ENCODE measurements at regions not wholly inside any gene's neighbourhood (a gene's known extent, or its start where the extent isn't known, plus 50 kb on each side); places are given as distances from the start of the nearest gene placed in this dataset.

DNA sequence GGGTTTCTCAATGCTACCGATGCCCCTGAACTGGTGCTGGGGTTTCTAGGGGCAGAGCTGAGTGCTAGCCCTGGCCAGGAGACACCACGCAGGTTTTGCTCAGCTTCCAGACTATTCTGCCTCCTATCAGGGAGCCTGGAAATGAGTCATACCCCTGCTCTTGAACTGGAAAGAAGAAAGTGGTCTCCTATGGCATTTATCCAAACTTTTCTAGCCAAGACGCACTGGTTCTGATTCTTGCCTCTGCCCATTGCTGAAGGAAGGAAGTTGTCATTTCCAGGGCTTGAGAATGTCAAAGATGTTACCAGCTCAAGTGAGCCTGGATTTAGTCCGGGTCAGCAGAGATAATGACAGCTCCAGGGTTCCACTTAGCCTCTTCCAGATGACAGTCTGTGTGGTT is 561.9 kb downstream of the CDK5RAP2 start:
- Histone ChIP-seq H3K9me1 (replicated peaks; ENCODE audit: control insufficient read depth, extremely low read depth, insufficient read depth, low read length) (no peaks in the 10 kb centered on the region), H2AFZ (ENCODE audit: low read depth, low read length) (no peak overlapping the region), H3K9me3 (replicated peaks; ENCODE audit: control insufficient read depth, insufficient read depth, low read length) (no peaks in the 10 kb centered on the region), H3K4me1 (ENCODE audit: control insufficient read depth, extremely low read depth, insufficient read depth, low read length) (no peaks in the 10 kb centered on the region), H3K9ac (replicated peaks; ENCODE audit: extremely low read depth, insufficient read depth, low read length) (no peak overlapping the region), H4K20me1 (replicated peaks; ENCODE audit: control insufficient read depth, extremely low read depth, insufficient read depth, low read length) (no peaks in the 10 kb centered on the region), H3K4me3 (replicated peaks in 1 of 3; ENCODE audit: insufficient read depth in 1 of 3, low read depth in 1 of 3, low read length in 3 of 3) (no peak overlapping the region), H3K27me3 (ENCODE audit: control insufficient read depth in 2 of 2, insufficient read depth in 2 of 2, low read length in 2 of 2) (no peaks in the 10 kb centered on the region), H3K36me3 (ENCODE audit: control insufficient read depth in 2 of 2, extremely low read depth in 1 of 2, insufficient read depth in 2 of 2, low read length in 2 of 2) (no peaks in the 10 kb centered on the region), H3K4me2 (ENCODE audit: insufficient read depth, low read length) (no peak overlapping the region), H3K27ac (ENCODE audit: insufficient read depth, low read depth, low read length) (no peak overlapping the region), H3K79me2 (ENCODE audit: control insufficient read depth, insufficient read depth, low read length) (no peaks in the 10 kb centered on the region)
- DNase-seq (ENCODE audit: low read depth, low spot score): no peak
- POLR2A ChIA-PET: no interaction called here
- dilution Hi-C loops (cut with MboI; ENCODE audit: extremely low pct_ligation_motif_present, low sequenced_read_pairs): no loop called here
- intact Hi-C loops (cut with micrococcal nuclease): no loop called here
- CTCF ChIA-PET: no interaction called here
- no peak for FAIRE-seq
- no TSS peak for BruUV-seq (replicated peaks)
- no peak for TF ChIP-seq JUN (IDR thresholded peaks at IDR 0.05; ENCODE audit: borderline replicate concordance, insufficient read depth, insufficient read length, low read depth)
- TF ChIP-seq GATA2 (IDR thresholded peaks at IDR 0.05; ENCODE audit: insufficient read depth, insufficient read length, low read depth, low read length): no peak
- no peak for TF ChIP-seq FOS (IDR thresholded peaks at IDR 0.05; ENCODE audit: borderline replicate concordance, insufficient read depth, low read length)
- TF ChIP-seq POLR2AphosphoS5 (IDR thresholded peaks at IDR 0.05; ENCODE audit: insufficient read depth, low read depth, low read length): no peak
- TF ChIP-seq, protein P1, sequence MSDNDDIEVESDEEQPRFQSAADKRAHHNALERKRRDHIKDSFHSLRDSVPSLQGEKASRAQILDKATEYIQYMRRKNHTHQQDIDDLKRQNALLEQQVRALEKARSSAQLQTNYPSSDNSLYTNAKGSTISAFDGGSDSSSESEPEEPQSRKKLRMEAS (IDR thresholded peaks at IDR 0.05; ENCODE audit: insufficient read depth, insufficient read length): no peak
- TF ChIP-seq EZH2 (IDR thresholded peaks at IDR 0.05; ENCODE audit: borderline replicate concordance, low read depth, low read length, severe bottlenecking): no peak
- TF ChIP-seq, protein P2, sequence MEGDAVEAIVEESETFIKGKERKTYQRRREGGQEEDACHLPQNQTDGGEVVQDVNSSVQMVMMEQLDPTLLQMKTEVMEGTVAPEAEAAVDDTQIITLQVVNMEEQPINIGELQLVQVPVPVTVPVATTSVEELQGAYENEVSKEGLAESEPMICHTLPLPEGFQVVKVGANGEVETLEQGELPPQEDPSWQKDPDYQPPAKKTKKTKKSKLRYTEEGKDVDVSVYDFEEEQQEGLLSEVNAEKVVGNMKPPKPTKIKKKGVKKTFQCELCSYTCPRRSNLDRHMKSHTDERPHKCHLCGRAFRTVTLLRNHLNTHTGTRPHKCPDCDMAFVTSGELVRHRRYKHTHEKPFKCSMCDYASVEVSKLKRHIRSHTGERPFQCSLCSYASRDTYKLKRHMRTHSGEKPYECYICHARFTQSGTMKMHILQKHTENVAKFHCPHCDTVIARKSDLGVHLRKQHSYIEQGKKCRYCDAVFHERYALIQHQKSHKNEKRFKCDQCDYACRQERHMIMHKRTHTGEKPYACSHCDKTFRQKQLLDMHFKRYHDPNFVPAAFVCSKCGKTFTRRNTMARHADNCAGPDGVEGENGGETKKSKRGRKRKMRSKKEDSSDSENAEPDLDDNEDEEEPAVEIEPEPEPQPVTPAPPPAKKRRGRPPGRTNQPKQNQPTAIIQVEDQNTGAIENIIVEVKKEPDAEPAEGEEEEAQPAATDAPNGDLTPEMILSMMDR (IDR thresholded peaks at IDR 0.05; ENCODE audit: extremely low read depth in 1 of 2, insufficient read depth in 1 of 2, low read depth in 1 of 2, low read length in 2 of 2): no peak
- TF ChIP-seq MYC (IDR thresholded peaks at IDR 0.05; ENCODE audit: low read depth, low read length): no peak
- no peak for TF ChIP-seq POLR2A (IDR thresholded peaks at IDR 0.05; ENCODE audit: low read depth, low read length)

All from endothelial cell of umbilical vein (primary cell).